OCI-LY3 (cell line): ENCODE measurements at regions not wholly inside any gene's neighbourhood (a gene's known extent, or its start where the extent isn't known, plus 50 kb on each side); places are given as distances from the start of the nearest gene placed in this dataset.

ENCODE experiments used
- H2AFZ ChIP-seq: fragments of 200-600, 300-600 bp; shearing (Covaris generic); 2 replicates; pipeline ENCODE4 v1.6.0; 2014; ENCODE audit warnings: antibody characterized with exemption, low read depth, low read length
- H3K27ac ChIP-seq: fragments of 200-600, 300-600 bp; sonication (generic); 2 replicates; pipeline ENCODE4 v1.5.1; 2014; ENCODE audit warnings: mild to moderate bottlenecking, low read length, moderate library complexity, mixed read lengths
- H3K27me3 ChIP-seq: fragments of 200-600, 300-600 bp; sonication (generic); 2 replicates; pipeline ENCODE4 v1.6.1; 2014; ENCODE audit warnings: low read depth, low read length, mixed read lengths
- H3K36me3 ChIP-seq: fragments of 200-600, 300-600 bp; sonication (generic); replicated peaks from 2 replicates; pipeline ENCODE3; 2014; ENCODE audit warnings: low read depth, low read length, mixed read lengths
- H3K4me1 ChIP-seq: fragments of 300-600, 200-600 bp; sonication (generic); 2 replicates; pipeline ENCODE4 v1.6.1; 2014; ENCODE audit warnings: low read length, mixed read lengths
- H3K4me2 ChIP-seq: fragments of 200-600, 300-600 bp; sonication (generic); 2 replicates; pipeline ENCODE4 v1.6.1; 2014; ENCODE audit warnings: low read length, mixed read lengths
- H3K4me3 ChIP-seq: fragments of 300-600, 200-600 bp; sonication (generic); 2 replicates; pipeline ENCODE4 v1.5.1; 2014; ENCODE audit warnings: antibody characterized with exemption, mild to moderate bottlenecking, low read length, moderate library complexity
- H3K79me2 ChIP-seq: fragments of 300-600, 200-600 bp; shearing (Covaris generic); 2 replicates; pipeline ENCODE4 v1.6.1; 2014; ENCODE audit warnings: mild to moderate bottlenecking, low read length, mixed read lengths
- H3K9ac ChIP-seq: fragments of 300-600, 200-600 bp; shearing (Covaris generic); 2 replicates; pipeline ENCODE4 v1.6.0; 2014; ENCODE audit warnings: mild to moderate bottlenecking, low read length, moderate library complexity
- H3K9me3 ChIP-seq: fragments of 200-600, 300-600 bp; shearing (Covaris generic); 2 replicates; pipeline ENCODE4 v1.6.1; 2014; ENCODE audit warnings: low read length, mixed read lengths; ENCODE audit not compliant: insufficient read depth
- H4K20me1 ChIP-seq: fragments of 200-600, 300-600 bp; sonication (generic); 2 replicates; pipeline ENCODE4 v1.6.1; 2016; ENCODE audit warnings: low read length, mixed read lengths; ENCODE audit not compliant: insufficient read depth
- EZH2phosphoT487 ChIP-seq: fragments of 200-600 bp; shearing (Covaris generic); IDR thresholded peaks from 2 replicates; pipeline ENCODE4 v1.6.1; 2018; ENCODE audit warnings: antibody characterized with exemption, mixed run types, low read depth
- TF ChIP-seq, protein P1 (sequence below): fragments of 200-600, 300-600 bp; sonication (generic); IDR thresholded peaks from 2 replicates; pipeline ENCODE4 v1.5.1; 2014; ENCODE audit warnings: antibody characterized with exemption, low read length, low read depth

DNA sequence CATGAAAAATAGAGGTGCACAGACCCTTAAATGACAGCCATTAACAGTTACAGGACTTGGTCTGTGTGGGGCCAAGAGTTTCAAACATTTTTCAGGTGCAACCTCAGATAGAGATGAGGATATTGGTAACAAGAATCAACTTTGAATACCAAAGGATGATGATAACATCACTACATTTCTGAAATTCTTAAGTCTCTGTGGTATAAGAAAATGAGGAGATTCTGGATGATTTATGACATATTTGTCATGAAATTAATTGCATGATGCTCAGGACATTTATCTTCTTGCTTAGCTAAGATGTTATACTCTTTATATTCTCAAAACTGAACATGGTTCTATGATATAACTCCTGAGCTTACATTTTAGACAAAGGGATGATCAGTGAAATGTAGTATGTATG is 471.8 kb upstream of the CWC22 start:
- no peaks in the 10 kb centered on the region for H4K20me1 ChIP-seq
- H2AFZ ChIP-seq = no peak overlapping the region
- H3K27ac ChIP-seq = no peak overlapping the region
- no peaks in the 10 kb centered on the region for H3K9me3 ChIP-seq
- H3K9ac ChIP-seq = no peak overlapping the region
- no peaks in the 10 kb centered on the region for H3K79me2 ChIP-seq
- no peak overlapping the region for H3K4me3 ChIP-seq
- H3K4me2 ChIP-seq = no peak overlapping the region
- H3K27me3 ChIP-seq = no peaks in the 10 kb centered on the region
- H3K36me3 ChIP-seq = no peaks in the 10 kb centered on the region
- H3K4me1 ChIP-seq = no peaks in the 10 kb centered on the region
- TF ChIP-seq, protein P1, sequence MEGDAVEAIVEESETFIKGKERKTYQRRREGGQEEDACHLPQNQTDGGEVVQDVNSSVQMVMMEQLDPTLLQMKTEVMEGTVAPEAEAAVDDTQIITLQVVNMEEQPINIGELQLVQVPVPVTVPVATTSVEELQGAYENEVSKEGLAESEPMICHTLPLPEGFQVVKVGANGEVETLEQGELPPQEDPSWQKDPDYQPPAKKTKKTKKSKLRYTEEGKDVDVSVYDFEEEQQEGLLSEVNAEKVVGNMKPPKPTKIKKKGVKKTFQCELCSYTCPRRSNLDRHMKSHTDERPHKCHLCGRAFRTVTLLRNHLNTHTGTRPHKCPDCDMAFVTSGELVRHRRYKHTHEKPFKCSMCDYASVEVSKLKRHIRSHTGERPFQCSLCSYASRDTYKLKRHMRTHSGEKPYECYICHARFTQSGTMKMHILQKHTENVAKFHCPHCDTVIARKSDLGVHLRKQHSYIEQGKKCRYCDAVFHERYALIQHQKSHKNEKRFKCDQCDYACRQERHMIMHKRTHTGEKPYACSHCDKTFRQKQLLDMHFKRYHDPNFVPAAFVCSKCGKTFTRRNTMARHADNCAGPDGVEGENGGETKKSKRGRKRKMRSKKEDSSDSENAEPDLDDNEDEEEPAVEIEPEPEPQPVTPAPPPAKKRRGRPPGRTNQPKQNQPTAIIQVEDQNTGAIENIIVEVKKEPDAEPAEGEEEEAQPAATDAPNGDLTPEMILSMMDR = no peak
- no peak for TF ChIP-seq EZH2phosphoT487

DNA sequence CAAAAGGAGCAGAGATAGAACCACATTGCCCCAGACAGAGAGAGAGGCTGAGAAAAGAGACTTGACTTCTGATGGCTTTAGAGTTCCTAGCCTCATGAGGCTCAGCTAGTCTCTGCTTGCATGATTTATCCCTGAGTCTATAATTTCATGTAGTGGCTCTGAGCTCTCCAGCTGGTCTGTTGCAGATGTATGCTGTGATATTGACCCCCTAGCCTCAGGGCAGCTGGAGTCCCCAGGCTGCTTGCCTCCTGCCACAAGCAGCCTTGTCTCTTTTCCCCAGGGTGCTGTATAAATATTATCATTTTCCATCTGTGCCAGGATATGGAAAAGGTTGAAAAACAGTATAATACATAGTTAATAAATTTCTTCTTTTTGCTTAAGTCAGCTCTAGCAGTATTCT is 467.6 kb upstream of the CWC22 start:
- Histone ChIP-seq H2AFZ (no peak overlapping the region), H3K9ac (no peak overlapping the region), H3K27ac (no peak overlapping the region), H3K4me3 (no peak overlapping the region), H3K27me3 (no peaks in the 10 kb centered on the region), H3K79me2 (no peaks in the 10 kb centered on the region), H3K9me3 (no peaks in the 10 kb centered on the region), H3K4me1 (no peaks in the 10 kb centered on the region), H3K36me3 (no peaks in the 10 kb centered on the region), H4K20me1 (no peaks in the 10 kb centered on the region), H3K4me2 (no peak overlapping the region)
- TF ChIP-seq EZH2phosphoT487 = no peak
- TF ChIP-seq, protein P1 = no peak

DNA sequence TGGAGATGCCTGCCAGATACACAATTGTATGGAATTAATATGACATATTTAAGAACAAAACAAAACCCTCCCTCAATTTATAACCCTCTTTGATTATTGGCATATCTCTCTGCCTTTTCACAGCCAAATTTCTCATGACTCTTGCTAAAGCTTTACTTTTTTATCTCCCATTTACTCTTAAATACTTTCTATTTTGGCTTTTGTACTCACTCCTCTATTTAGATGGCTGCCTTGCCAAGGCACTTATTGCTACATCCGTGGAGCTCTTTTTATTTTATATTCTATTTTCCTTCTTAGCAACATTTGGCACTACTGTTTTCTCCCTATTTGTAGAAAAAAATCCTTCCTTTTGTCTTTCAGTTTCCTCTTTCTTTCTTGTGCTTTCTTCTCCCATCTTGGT is 466.4 kb upstream of the CWC22 start:
- H3K27ac ChIP-seq = no peak overlapping the region
- H3K9me3 ChIP-seq = no peaks in the 10 kb centered on the region
- H3K4me1 ChIP-seq = no peaks in the 10 kb centered on the region
- H4K20me1 ChIP-seq = no peaks in the 10 kb centered on the region
- no peaks in the 10 kb centered on the region for H3K27me3 ChIP-seq
- H3K4me2 ChIP-seq = no peak overlapping the region
- H2AFZ ChIP-seq = no peak overlapping the region
- TF ChIP-seq, protein P1 = no peak
- TF ChIP-seq EZH2phosphoT487 = no peak
- no peak overlapping the region for H3K9ac ChIP-seq
- H3K4me3 ChIP-seq = no peak overlapping the region
- no peaks in the 10 kb centered on the region for H3K36me3 ChIP-seq
- H3K79me2 ChIP-seq = no peaks in the 10 kb centered on the region

DNA sequence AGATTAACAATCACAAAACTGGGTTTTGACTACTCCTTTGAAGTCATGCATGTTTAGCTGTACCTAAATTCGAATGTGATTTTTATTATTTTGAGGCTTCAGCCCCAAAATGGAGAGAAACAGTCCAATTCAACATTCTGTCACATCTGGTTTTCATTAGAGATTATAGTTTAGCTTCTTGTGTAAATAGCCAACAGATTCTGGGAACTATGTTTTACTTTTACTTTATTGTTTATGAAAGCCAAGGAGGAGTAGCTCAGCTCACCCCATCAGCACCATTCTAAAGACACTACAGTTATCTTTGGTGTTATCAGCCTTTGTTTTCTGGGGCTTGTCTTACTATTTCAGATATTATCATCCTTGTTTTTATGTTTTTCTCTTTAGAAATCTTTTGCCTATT is 465.0 kb upstream of the CWC22 start:
- no peaks in the 10 kb centered on the region for H4K20me1 ChIP-seq
- H3K27ac ChIP-seq = no peak overlapping the region
- no peak overlapping the region for H3K4me3 ChIP-seq
- no peaks in the 10 kb centered on the region for H3K9me3 ChIP-seq
- TF ChIP-seq, protein P1 = no peak
- no peak for TF ChIP-seq EZH2phosphoT487
- H3K36me3 ChIP-seq = no peaks in the 10 kb centered on the region
- no peaks in the 10 kb centered on the region for H3K4me1 ChIP-seq
- H3K4me2 ChIP-seq = no peak overlapping the region
- no peak overlapping the region for H3K9ac ChIP-seq
- H2AFZ ChIP-seq = no peak overlapping the region
- H3K27me3 ChIP-seq = no peaks in the 10 kb centered on the region
- H3K79me2 ChIP-seq = no peaks in the 10 kb centered on the region
